ENCODE measurements at regions not wholly inside any gene's neighbourhood (a gene's known extent, or its start where the extent isn't known, plus 50 kb on each side); places are given as distances from the start of the nearest gene placed in this dataset.

DNA sequence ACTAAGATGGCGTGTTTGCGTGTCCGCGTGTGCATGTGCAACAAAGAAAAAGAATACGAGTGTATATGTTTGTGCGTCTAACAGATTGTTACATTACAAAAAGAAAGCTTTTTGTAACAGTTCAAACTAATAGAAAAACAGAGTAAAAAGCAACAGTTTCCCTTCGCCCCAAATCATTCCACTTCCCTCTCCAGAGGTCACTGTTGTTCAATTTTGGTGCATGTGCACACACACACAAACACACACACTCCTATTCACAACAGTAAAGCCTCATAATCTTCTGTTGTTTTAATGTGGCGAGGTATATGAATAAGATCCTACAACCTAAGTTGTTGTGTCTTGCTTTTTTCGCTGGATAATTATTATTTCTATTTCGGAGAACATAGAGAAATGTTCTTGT lies 357.3 kb upstream of the SLC8A1 start:
- TF ChIP-seq, protein P1, sequence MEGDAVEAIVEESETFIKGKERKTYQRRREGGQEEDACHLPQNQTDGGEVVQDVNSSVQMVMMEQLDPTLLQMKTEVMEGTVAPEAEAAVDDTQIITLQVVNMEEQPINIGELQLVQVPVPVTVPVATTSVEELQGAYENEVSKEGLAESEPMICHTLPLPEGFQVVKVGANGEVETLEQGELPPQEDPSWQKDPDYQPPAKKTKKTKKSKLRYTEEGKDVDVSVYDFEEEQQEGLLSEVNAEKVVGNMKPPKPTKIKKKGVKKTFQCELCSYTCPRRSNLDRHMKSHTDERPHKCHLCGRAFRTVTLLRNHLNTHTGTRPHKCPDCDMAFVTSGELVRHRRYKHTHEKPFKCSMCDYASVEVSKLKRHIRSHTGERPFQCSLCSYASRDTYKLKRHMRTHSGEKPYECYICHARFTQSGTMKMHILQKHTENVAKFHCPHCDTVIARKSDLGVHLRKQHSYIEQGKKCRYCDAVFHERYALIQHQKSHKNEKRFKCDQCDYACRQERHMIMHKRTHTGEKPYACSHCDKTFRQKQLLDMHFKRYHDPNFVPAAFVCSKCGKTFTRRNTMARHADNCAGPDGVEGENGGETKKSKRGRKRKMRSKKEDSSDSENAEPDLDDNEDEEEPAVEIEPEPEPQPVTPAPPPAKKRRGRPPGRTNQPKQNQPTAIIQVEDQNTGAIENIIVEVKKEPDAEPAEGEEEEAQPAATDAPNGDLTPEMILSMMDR (conservative IDR thresholded peaks at IDR 0.05; ENCODE audit: low read length): no peak
- TF ChIP-seq EZH2phosphoT487 (IDR thresholded peaks at IDR 0.05; ENCODE audit: borderline replicate concordance, low read depth, low read length): no peak
